Pulmonary artery endothelial cell (primary cell): ENCODE measurements at regions not wholly inside any gene's neighbourhood (a gene's known extent, or its start where the extent isn't known, plus 50 kb on each side); places are given as distances from the start of the nearest gene placed in this dataset.
"Not testable (repeated sequence)": the region's sequence is repeated elsewhere in the genome, so short reads cannot be mapped to it uniquely, and the experiment has no call there.

Source experiments
- DNase-seq: peaks from one replicate; pipeline ENCODE4 v3.0.0-alpha.2; 2011; ENCODE audit warnings: low read depth, low spot score

- not testable (repeated sequence) for DNase-seq
Observed at GRCh38 chr5:69014007-69014406, 79.8 kb upstream of the SLC30A5 start.

- no peak for DNase-seq
Observed at GRCh38 chr5:69019668-69020375, 74.0 kb upstream of the SLC30A5 start.

- DNase-seq, result peak; percentile 5
Observed at GRCh38 chr5:69024241-69024651, 69.6 kb upstream of the SLC30A5 start.

DNA sequence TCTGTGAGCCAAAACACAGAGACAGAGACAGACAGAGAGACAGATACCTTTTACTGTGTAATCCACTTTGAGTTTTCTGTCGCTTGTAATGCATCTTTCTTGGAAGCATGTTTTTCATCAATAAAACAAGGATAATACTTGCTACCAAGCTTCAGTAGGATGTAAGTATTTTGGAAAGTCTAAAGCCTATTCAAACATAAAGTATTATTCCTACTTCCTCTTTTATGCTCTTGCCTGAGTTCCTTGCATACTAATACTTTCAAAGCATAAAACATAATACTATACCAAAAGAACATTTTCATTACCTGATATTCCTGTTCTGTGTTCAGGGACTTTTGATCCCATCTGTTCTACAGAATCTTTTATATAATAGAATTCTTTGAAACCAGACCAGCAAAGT is 64.5 kb upstream of the SLC30A5 start:
- DNase-seq, result no peak

DNA sequence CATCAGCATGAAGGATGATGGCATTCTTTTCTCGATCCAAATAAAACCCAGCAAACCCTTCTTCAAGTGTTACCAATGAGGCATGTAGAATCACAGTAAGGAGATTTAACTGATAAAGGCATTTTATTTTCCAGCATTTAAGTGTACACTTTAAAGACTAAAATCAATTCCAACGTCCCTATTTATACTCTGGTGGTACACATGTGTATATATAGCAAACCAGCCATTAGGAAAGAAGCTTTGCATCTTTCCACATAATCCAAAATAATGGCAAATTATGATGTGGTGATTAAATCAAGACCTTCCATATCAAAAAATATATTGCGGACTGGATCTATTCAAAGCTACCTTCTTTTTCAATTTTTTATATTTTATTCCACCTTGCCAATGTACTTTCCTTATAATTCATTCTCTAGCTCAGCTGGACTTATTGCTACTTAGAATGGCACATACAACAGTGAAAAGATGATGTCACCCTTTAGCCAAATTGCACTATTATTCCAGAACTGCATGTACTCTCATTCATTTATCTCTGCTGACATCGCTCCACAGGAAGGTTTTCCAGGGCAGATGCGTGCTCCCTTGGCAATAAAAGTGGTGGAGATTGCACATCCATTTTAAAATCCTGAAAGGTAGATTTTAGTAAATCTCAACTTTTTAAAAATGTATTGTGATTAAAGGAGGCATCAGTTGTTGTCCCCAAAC is 63.3 kb upstream of the SLC30A5 start:
- DNase-seq, result no peak

GRCh38 chr5:69032009-69032408 is 61.8 kb upstream of the SLC30A5 start:
- no peak for DNase-seq

DNA sequence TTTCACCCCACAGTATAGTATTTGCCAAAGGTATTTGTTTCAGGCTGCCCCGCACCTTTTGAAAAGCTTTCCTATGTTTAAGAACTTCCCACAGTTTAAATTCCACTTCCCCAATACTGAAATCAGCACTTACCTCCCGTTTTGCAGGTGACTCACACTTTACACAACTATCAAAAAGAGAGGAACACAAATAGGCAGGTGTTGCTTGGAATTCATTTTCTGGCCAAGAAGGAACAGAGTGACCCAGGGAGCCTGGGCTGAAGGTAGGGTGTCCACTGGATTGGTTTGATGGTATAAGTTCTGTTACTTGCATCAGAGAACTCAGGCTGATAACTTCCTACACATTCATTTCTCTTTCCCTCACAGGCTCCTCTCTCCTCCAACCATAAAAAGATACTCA is 60.1 kb upstream of the SLC30A5 start:
- no peak for DNase-seq

DNA sequence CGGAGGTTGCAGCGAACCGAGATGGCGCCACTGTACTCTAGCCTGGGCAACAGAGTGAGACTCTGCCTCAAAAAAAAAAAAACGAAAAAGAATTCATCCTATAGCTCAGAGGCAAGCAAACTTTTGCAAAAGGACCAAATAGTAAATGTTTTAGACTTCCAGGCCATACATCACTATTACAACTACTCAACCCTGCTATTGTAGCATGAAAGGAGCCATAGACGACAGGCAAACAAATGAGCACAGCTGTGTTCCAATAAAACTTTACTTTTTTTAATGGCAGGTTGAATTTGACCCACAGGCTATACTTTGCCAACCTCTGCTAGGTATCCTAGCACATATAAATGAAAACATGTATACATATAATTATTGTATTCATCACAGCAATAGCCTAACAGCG is 58.9 kb upstream of the SLC30A5 start:
- no peak for DNase-seq

DNA sequence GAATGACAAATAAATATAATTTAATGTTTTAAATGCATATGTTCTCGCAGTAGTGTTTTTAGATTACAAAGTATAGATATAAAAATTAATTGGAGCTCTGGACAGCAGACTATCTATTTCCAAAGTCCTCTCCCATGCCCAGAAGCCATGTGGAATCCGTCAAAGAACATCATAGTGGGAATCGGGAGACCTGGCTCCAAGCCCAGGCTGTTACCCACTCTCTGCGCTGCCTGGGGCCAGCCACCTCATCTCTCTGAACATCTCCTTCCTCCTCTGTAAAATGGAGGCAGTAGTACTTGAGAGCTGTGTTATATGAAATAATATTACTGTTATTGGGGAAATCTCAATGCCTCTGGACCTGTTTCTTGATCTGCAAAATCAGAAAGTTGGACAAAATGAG is 58.1 kb upstream of the SLC30A5 start:
- DNase-seq, result no peak

- no peak for DNase-seq
Observed at GRCh38 chr5:69038539-69038938, 55.3 kb upstream of the SLC30A5 start.

- DNase-seq, result no peak
Observed at GRCh38 chr5:69039829-69040228, 54.0 kb upstream of the SLC30A5 start.

- DNase-seq, result no peak
Observed at GRCh38 chr5:69042500-69042899, 51.3 kb upstream of the SLC30A5 start.

GRCh38 chr5:69042915-69043654 is 50.7 kb upstream of the SLC30A5 start:
- DNase-seq, result peak; percentile 88

GRCh38 chr5:69043655-69043996 is 50.2 kb upstream of the SLC30A5 start:
- no peak for DNase-seq
